ENCODE measurements at regions not wholly inside any gene's neighbourhood (a gene's known extent, or its start where the extent isn't known, plus 50 kb on each side); places are given as distances from the start of the nearest gene placed in this dataset.

DNA sequence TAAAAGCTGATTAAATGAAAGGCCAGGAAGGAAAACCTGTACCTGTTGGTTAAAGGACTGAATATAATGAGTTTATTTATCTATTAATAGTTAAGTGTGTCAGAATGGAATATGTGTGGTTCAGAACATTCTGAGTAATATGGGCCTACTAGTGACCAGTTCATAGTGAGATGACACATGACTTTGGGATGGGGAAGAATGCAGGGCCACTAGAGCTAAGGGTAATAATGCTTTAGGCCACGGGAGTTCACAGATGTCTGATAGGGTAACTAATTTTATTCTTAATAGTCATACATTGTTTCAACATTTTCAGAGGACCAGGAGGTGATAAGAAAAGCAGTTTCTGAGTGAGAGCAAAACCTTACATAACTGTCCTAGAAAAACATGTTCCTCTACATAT is 247.8 kb upstream of the OR4E1 start:
- TF ChIP-seq CTCF (IDR thresholded peaks at IDR 0.05; ENCODE audit: low read depth, low read length, poor library complexity, severe bottlenecking) (no peak), EZH2phosphoT487 (IDR thresholded peaks at IDR 0.05; ENCODE audit: borderline replicate concordance, low read length) (no peak)

All from DOHH2 (cell line).